ENCODE measurements at regions not wholly inside any gene's neighbourhood (a gene's known extent, or its start where the extent isn't known, plus 50 kb on each side); places are given as distances from the start of the nearest gene placed in this dataset.

GRCh38 chr12:91594715-91595114, 412.1 kb upstream of the DCN start:
- Histone ChIP-seq H3K4me3 (ENCODE audit: low read length) (no peak overlapping the region), H3K27ac (ENCODE audit: low read length) (no peak overlapping the region), H3K27me3 (ENCODE audit: control insufficient read depth, insufficient read depth, low read length) (no peaks in the 10 kb centered on the region), H3K36me3 (ENCODE audit: control insufficient read depth, insufficient read depth, low read length) (no peaks in the 10 kb centered on the region), H3K4me1 (ENCODE audit: control insufficient read depth, insufficient read depth, low read length) (no peaks in the 10 kb centered on the region), H3K9me3 (ENCODE audit: control insufficient read depth, insufficient read depth, low read length) (no peaks in the 10 kb centered on the region)
- WGBS (ENCODE audit: insufficient coverage, insufficient read length), result no CpG with 5 or more reads among the region's 1 CpG
- DNase-seq (ENCODE audit: low read depth, low spot score), result no peak

GRCh38 chr12:91591639-91591987, 409.0 kb upstream of the DCN start:
- H3K9me3 ChIP-seq (ENCODE audit: control insufficient read depth, insufficient read depth, low read length), result no peaks in the 10 kb centered on the region
- H3K27me3 ChIP-seq (ENCODE audit: control insufficient read depth, insufficient read depth, low read length), result no peaks in the 10 kb centered on the region
- WGBS (ENCODE audit: insufficient coverage, insufficient read length), result no CpG with 5 or more reads among the region's 1 CpG
- H3K27ac ChIP-seq (ENCODE audit: low read length), result no peak overlapping the region
- DNase-seq (ENCODE audit: low read depth, low spot score), result no peak
- no peaks in the 10 kb centered on the region for H3K4me1 ChIP-seq (ENCODE audit: control insufficient read depth, insufficient read depth, low read length)
- H3K4me3 ChIP-seq (ENCODE audit: low read length), result no peak overlapping the region
- no peaks in the 10 kb centered on the region for H3K36me3 ChIP-seq (ENCODE audit: control insufficient read depth, insufficient read depth, low read length)

GRCh38 chr12:91590966-91591638, 408.5 kb upstream of the DCN start:
- Histone ChIP-seq H3K27me3 (ENCODE audit: control insufficient read depth, insufficient read depth, low read length) (no peaks in the 10 kb centered on the region), H3K36me3 (ENCODE audit: control insufficient read depth, insufficient read depth, low read length) (no peaks in the 10 kb centered on the region), H3K4me1 (ENCODE audit: control insufficient read depth, insufficient read depth, low read length) (no peaks in the 10 kb centered on the region), H3K9me3 (ENCODE audit: control insufficient read depth, insufficient read depth, low read length) (no peaks in the 10 kb centered on the region), H3K27ac (ENCODE audit: low read length) (no peak overlapping the region), H3K4me3 (ENCODE audit: low read length) (no peak overlapping the region)
- WGBS (ENCODE audit: insufficient coverage, insufficient read length), result no CpG with 5 or more reads among the region's 1 CpG
- DNase-seq (ENCODE audit: low read depth, low spot score), result no peak

GRCh38 chr12:91588874-91589454, 406.3 kb upstream of the DCN start:
- H3K4me1 ChIP-seq (ENCODE audit: control insufficient read depth, insufficient read depth, low read length), result no peaks in the 10 kb centered on the region
- H3K4me3 ChIP-seq (ENCODE audit: low read length), result no peak overlapping the region
- no peak overlapping the region for H3K27ac ChIP-seq (ENCODE audit: low read length)
- H3K27me3 ChIP-seq (ENCODE audit: control insufficient read depth, insufficient read depth, low read length), result no peaks in the 10 kb centered on the region
- H3K9me3 ChIP-seq (ENCODE audit: control insufficient read depth, insufficient read depth, low read length), result no peaks in the 10 kb centered on the region
- WGBS (ENCODE audit: insufficient coverage, insufficient read length), result no CpG with 5 or more reads among the region's 2 CpGs
- DNase-seq (ENCODE audit: low read depth, low spot score), result no peak
- no peaks in the 10 kb centered on the region for H3K36me3 ChIP-seq (ENCODE audit: control insufficient read depth, insufficient read depth, low read length)

- DNase-seq (ENCODE audit: low read depth, low spot score), result no peak
- no peak overlapping the region for H3K4me3 ChIP-seq (ENCODE audit: low read length)
- H3K27ac ChIP-seq (ENCODE audit: low read length), result no peak overlapping the region
- H3K9me3 ChIP-seq (ENCODE audit: control insufficient read depth, insufficient read depth, low read length), result no peaks in the 10 kb centered on the region
- WGBS (ENCODE audit: insufficient coverage, insufficient read length), result 100% methylated on average over 1 of the region's 5 CpGs
- H3K36me3 ChIP-seq (ENCODE audit: control insufficient read depth, insufficient read depth, low read length), result no peaks in the 10 kb centered on the region
- H3K27me3 ChIP-seq (ENCODE audit: control insufficient read depth, insufficient read depth, low read length), result no peaks in the 10 kb centered on the region
- peaks cover 1% of the 10 kb centered on the region; the same call in 1 of the 2 replicates for H3K4me1 ChIP-seq (ENCODE audit: control insufficient read depth, insufficient read depth, low read length)
Observed at GRCh38 chr12:91586015-91586414, 403.4 kb upstream of the DCN start.

GRCh38 chr12:91582811-91583210, 400.2 kb upstream of the DCN start:
- Histone ChIP-seq H3K4me3 (ENCODE audit: low read length) (no peak overlapping the region), H3K27ac (ENCODE audit: low read length) (no peak overlapping the region), H3K36me3 (ENCODE audit: control insufficient read depth, insufficient read depth, low read length) (no peaks in the 10 kb centered on the region), H3K4me1 (ENCODE audit: control insufficient read depth, insufficient read depth, low read length) (peaks cover 1% of the 10 kb centered on the region; the same call in 1 of the 2 replicates), H3K27me3 (ENCODE audit: control insufficient read depth, insufficient read depth, low read length) (no peaks in the 10 kb centered on the region), H3K9me3 (ENCODE audit: control insufficient read depth, insufficient read depth, low read length) (no peaks in the 10 kb centered on the region)
- WGBS (ENCODE audit: insufficient coverage, insufficient read length), result no CpG with 5 or more reads among the region's 3 CpGs
- DNase-seq (ENCODE audit: low read depth, low spot score), result no peak

- H3K4me1 ChIP-seq (ENCODE audit: control insufficient read depth, insufficient read depth, low read length), result peaks cover 1% of the 10 kb centered on the region; the same call in 1 of the 2 replicates
Observed at GRCh38 chr12:91579516-91580263, 397.1 kb upstream of the DCN start.

GRCh38 chr12:91577586-91578539, 395.2 kb upstream of the DCN start:
- H3K4me3 ChIP-seq (ENCODE audit: low read length), result no peak overlapping the region

More at GRCh38 chr12:91579516-91580263, 397.1 kb upstream of the DCN start:
- no peak for DNase-seq (ENCODE audit: low read depth, low spot score)
- H3K4me3 ChIP-seq (ENCODE audit: low read length), result no peak overlapping the region
- H3K27ac ChIP-seq (ENCODE audit: low read length), result no peak overlapping the region
- no peaks in the 10 kb centered on the region for H3K36me3 ChIP-seq (ENCODE audit: control insufficient read depth, insufficient read depth, low read length)
- no peaks in the 10 kb centered on the region for H3K9me3 ChIP-seq (ENCODE audit: control insufficient read depth, insufficient read depth, low read length)
- WGBS (ENCODE audit: insufficient coverage, insufficient read length), result no CpG with 5 or more reads among the region's 3 CpGs
- H3K27me3 ChIP-seq (ENCODE audit: control insufficient read depth, insufficient read depth, low read length), result no peaks in the 10 kb centered on the region

GRCh38 chr12:91576432-91576831, 393.8 kb upstream of the DCN start:
- Histone ChIP-seq H3K4me3 (ENCODE audit: low read length) (no peak overlapping the region), H3K36me3 (ENCODE audit: control insufficient read depth, insufficient read depth, low read length) (no peaks in the 10 kb centered on the region), H3K27ac (ENCODE audit: low read length) (no peak overlapping the region), H3K9me3 (ENCODE audit: control insufficient read depth, insufficient read depth, low read length) (no peaks in the 10 kb centered on the region), H3K27me3 (ENCODE audit: control insufficient read depth, insufficient read depth, low read length) (no peaks in the 10 kb centered on the region), H3K4me1 (ENCODE audit: control insufficient read depth, insufficient read depth, low read length) (no peaks in the 10 kb centered on the region)
- no peak for DNase-seq (ENCODE audit: low read depth, low spot score)
- no CpG with 5 or more reads among the region's 1 CpG for WGBS (ENCODE audit: insufficient coverage, insufficient read length)

More at GRCh38 chr12:91577586-91578539, 395.2 kb upstream of the DCN start:
- peaks cover 1% of the 10 kb centered on the region; the same call in 1 of the 2 replicates for H3K4me1 ChIP-seq (ENCODE audit: control insufficient read depth, insufficient read depth, low read length)
- 100% methylated on average over 2 of the region's 7 CpGs for WGBS (ENCODE audit: insufficient coverage, insufficient read length)
- H3K36me3 ChIP-seq (ENCODE audit: control insufficient read depth, insufficient read depth, low read length), result no peaks in the 10 kb centered on the region
- no peak for DNase-seq (ENCODE audit: low read depth, low spot score)
- no peak overlapping the region for H3K27ac ChIP-seq (ENCODE audit: low read length)
- no peaks in the 10 kb centered on the region for H3K9me3 ChIP-seq (ENCODE audit: control insufficient read depth, insufficient read depth, low read length)
- H3K27me3 ChIP-seq (ENCODE audit: control insufficient read depth, insufficient read depth, low read length), result no peaks in the 10 kb centered on the region

- Histone ChIP-seq H3K4me1 (ENCODE audit: control insufficient read depth, insufficient read depth, low read length) (no peaks in the 10 kb centered on the region), H3K27ac (ENCODE audit: low read length) (no peak overlapping the region), H3K4me3 (ENCODE audit: low read length) (no peak overlapping the region), H3K36me3 (ENCODE audit: control insufficient read depth, insufficient read depth, low read length) (no peaks in the 10 kb centered on the region), H3K27me3 (ENCODE audit: control insufficient read depth, insufficient read depth, low read length) (no peaks in the 10 kb centered on the region), H3K9me3 (ENCODE audit: control insufficient read depth, insufficient read depth, low read length) (no peaks in the 10 kb centered on the region)
- WGBS (ENCODE audit: insufficient coverage, insufficient read length), result no CpG with 5 or more reads among the region's 2 CpGs
- DNase-seq (ENCODE audit: low read depth, low spot score), result no peak
Observed at GRCh38 chr12:91575630-91576029, 393.0 kb upstream of the DCN start.
